Endodermal cell (in vitro differentiated cells): ENCODE measurements at regions not wholly inside any gene's neighbourhood (a gene's known extent, or its start where the extent isn't known, plus 50 kb on each side); places are given as distances from the start of the nearest gene placed in this dataset.

Experiments
- DNase-seq: peaks from one replicate; pipeline ENCODE4 v3.0.0-alpha.2; 2017
- H3K27ac ChIP-seq: 2 replicates; pipeline ENCODE4 v1.5.1; 2013; ENCODE audit warnings: mild to moderate bottlenecking, low read depth, low read length, moderate library complexity
- H3K27me3 ChIP-seq: 2 replicates; pipeline ENCODE4 v1.6.1; 2013; ENCODE audit warnings: mild to moderate bottlenecking, low read length, moderate library complexity; ENCODE audit not compliant: insufficient read depth, control insufficient read depth, poor library complexity, severe bottlenecking
- H3K36me3 ChIP-seq: 2 replicates; pipeline ENCODE4 v1.7.0; 2013; ENCODE audit warnings: mild to moderate bottlenecking, low read length, moderate library complexity; ENCODE audit not compliant: control insufficient read depth, insufficient read depth
- H3K4me1 ChIP-seq: one replicate; pipeline ENCODE4 v1.7.0; 2013; ENCODE audit warnings: low read length; ENCODE audit not compliant: control insufficient read depth, insufficient read depth
- H3K4me3 ChIP-seq: 2 replicates; pipeline ENCODE4 v1.5.1; 2013; ENCODE audit warnings: mild to moderate bottlenecking, low read length, moderate library complexity
- H3K9ac ChIP-seq: 2 replicates; pipeline ENCODE4 v1.6.1; 2013; ENCODE audit warnings: mild to moderate bottlenecking, low read length, moderate library complexity; ENCODE audit not compliant: poor library complexity, severe bottlenecking; ENCODE audit errors: extremely low read depth
- H3K9me3 ChIP-seq: 2 replicates; pipeline ENCODE4 v1.6.1; 2013; ENCODE audit warnings: mild to moderate bottlenecking, low read length, moderate library complexity; ENCODE audit not compliant: control insufficient read depth
- H3K27ac Mint-ChIP-seq: 2 replicates; pipeline ENCODE4 v1.8.0; 2020; ENCODE audit warnings: mixed read lengths
- H3K27me3 Mint-ChIP-seq: 2 replicates; pipeline ENCODE4 v1.8.0; 2021; ENCODE audit warnings: mild to moderate bottlenecking, mixed read lengths; ENCODE audit not compliant: insufficient read depth
- H3K36me3 Mint-ChIP-seq: 2 replicates; pipeline ENCODE4 v1.8.0; 2020; ENCODE audit warnings: low read depth, mixed read lengths
- H3K4me1 Mint-ChIP-seq: 2 replicates; pipeline ENCODE4 v1.8.0; 2020; ENCODE audit warnings: mixed read lengths
- H3K4me3 Mint-ChIP-seq: 2 replicates; pipeline ENCODE4 v1.8.0; 2020; ENCODE audit warnings: mild to moderate bottlenecking, moderate library complexity, mixed read lengths
- H3K9me3 Mint-ChIP-seq: 2 replicates; pipeline ENCODE4 v1.8.0; 2020; ENCODE audit warnings: mild to moderate bottlenecking, mixed read lengths
- CTCF ChIP-seq: fragments of 200-600 bp; sonication (generic); conservative IDR thresholded peaks from 2 replicates; pipeline ENCODE4 v1.5.0; 2021; ENCODE audit warnings: antibody characterized with exemption, mild to moderate bottlenecking
- WGBS, 2 experiments: methylation state at CpG; one replicate each; pipeline versions ENCODE4 v1.1.5 to v1.1.7; 2013; ENCODE audit warnings: missing lambda C conversion rate in 2 of 2, mixed read lengths in 1 of 2; ENCODE audit not compliant: insufficient coverage in 1 of 2, insufficient read length in 1 of 2; 5-methylcytosine and 5-hydroxymethylcytosine counted together

- H3K9me3 Mint-ChIP-seq: no peaks in the 10 kb centered on the region
- TF ChIP-seq CTCF: no peak
- H3K36me3 ChIP-seq: no peaks in the 10 kb centered on the region
These were observed 186.6 kb upstream of the NSMCE3 start for GRCh38 chr15:29456255-29456654.

GRCh38 chr15:29455530-29455929, 185.9 kb upstream of the NSMCE3 start:
- H3K9ac ChIP-seq: no peak overlapping the region
- DNase-seq: no peak
- no peaks in the 10 kb centered on the region for H3K36me3 ChIP-seq
- H3K4me3 Mint-ChIP-seq: no peak overlapping the region
- no peak overlapping the region for H3K27ac ChIP-seq
- peaks cover 8% of the 10 kb centered on the region for H3K4me1 Mint-ChIP-seq
- no peaks in the 10 kb centered on the region for H3K27me3 ChIP-seq
- H3K27me3 Mint-ChIP-seq: no peaks in the 10 kb centered on the region
- no peaks in the 10 kb centered on the region for H3K9me3 ChIP-seq
- H3K4me1 ChIP-seq: no peaks in the 10 kb centered on the region
- TF ChIP-seq CTCF: no peak
- H3K27ac Mint-ChIP-seq: no peak overlapping the region
- no peak overlapping the region for H3K4me3 ChIP-seq
- no peaks in the 10 kb centered on the region for H3K36me3 Mint-ChIP-seq
- H3K9me3 Mint-ChIP-seq: no peaks in the 10 kb centered on the region
- 76 to 79% methylated on average over 3 to 4 of the region's 4 CpGs for WGBS, 2 experiments

More at GRCh38 chr15:29456255-29456654, 186.6 kb upstream of the NSMCE3 start:
- H3K9me3 ChIP-seq: no peaks in the 10 kb centered on the region
- H3K9ac ChIP-seq: no peak overlapping the region
- Mint-ChIP-seq H3K27ac (no peak overlapping the region), H3K4me3 (no peak overlapping the region), H3K27me3 (no peaks in the 10 kb centered on the region), H3K36me3 (no peaks in the 10 kb centered on the region), H3K4me1 (peaks cover 7% of the 10 kb centered on the region)
- no peak overlapping the region for H3K4me3 ChIP-seq
- no peak overlapping the region for H3K27ac ChIP-seq
- H3K4me1 ChIP-seq: no peaks in the 10 kb centered on the region
- WGBS, 2 experiments: 86 to 100% methylated on average over 1 to 2 of the region's 4 CpGs
- no peak for DNase-seq
- H3K27me3 ChIP-seq: no peaks in the 10 kb centered on the region

GRCh38 chr15:29455055-29455454, 185.4 kb upstream of the NSMCE3 start:
- no peaks in the 10 kb centered on the region for H3K36me3 Mint-ChIP-seq
- H3K36me3 ChIP-seq: no peaks in the 10 kb centered on the region
- no peak for TF ChIP-seq CTCF
- no peaks in the 10 kb centered on the region for H3K27me3 Mint-ChIP-seq
- no peak overlapping the region for H3K4me3 Mint-ChIP-seq
- no peak overlapping the region for H3K27ac Mint-ChIP-seq
- H3K27me3 ChIP-seq: no peaks in the 10 kb centered on the region
- WGBS, 2 experiments: 80 to 92% methylated on average over 1 to 3 of the region's 3 CpGs
- H3K4me3 ChIP-seq: no peak overlapping the region
- H3K4me1 ChIP-seq: no peaks in the 10 kb centered on the region
- no peak overlapping the region for H3K27ac ChIP-seq
- no peaks in the 10 kb centered on the region for H3K9me3 ChIP-seq
- DNase-seq: no peak
- no peak overlapping the region for H3K9ac ChIP-seq
- no peaks in the 10 kb centered on the region for H3K9me3 Mint-ChIP-seq
- peaks cover 8% of the 10 kb centered on the region for H3K4me1 Mint-ChIP-seq
